ENCODE measurements at regions not wholly inside any gene's neighbourhood (a gene's known extent, or its start where the extent isn't known, plus 50 kb on each side); places are given as distances from the start of the nearest gene placed in this dataset.

- TF ChIP-seq CTCF (IDR thresholded peaks at IDR 0.05; ENCODE audit: low read depth, low read length): no peak
- no peak for DNase-seq (ENCODE audit: extremely low read depth, low read depth)
Observed at GRCh38 chr2:122856696-122857095, 1101.2 kb downstream of the TSN start.

GRCh38 chr2:122858075-122858702 is 1102.7 kb downstream of the TSN start:
- no peak for DNase-seq (ENCODE audit: extremely low read depth, low read depth)
- no peak for TF ChIP-seq CTCF (IDR thresholded peaks at IDR 0.05; ENCODE audit: low read depth, low read length)

DNA sequence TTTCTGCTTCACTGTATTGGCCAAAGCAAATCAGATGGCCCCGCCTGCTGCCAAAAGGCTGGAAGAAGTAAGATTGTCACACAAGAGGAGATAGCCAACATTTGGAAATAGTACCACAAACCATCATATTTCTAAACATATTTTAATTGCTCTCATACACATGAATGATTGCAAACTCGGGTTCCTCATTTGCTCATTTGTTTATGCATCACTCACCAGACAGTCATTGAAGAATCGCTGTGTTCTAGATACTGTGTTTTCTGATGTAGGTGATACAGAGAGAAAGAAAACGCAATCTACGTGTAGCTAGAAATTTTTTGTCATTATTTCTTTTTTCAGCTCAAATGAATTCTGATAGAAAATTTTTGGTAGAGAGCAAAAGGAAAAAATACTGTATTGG is 1103.4 kb downstream of the TSN start:
- DNase-seq (ENCODE audit: extremely low read depth, low read depth): no peak
- TF ChIP-seq CTCF (IDR thresholded peaks at IDR 0.05; ENCODE audit: low read depth, low read length): no peak

DNA sequence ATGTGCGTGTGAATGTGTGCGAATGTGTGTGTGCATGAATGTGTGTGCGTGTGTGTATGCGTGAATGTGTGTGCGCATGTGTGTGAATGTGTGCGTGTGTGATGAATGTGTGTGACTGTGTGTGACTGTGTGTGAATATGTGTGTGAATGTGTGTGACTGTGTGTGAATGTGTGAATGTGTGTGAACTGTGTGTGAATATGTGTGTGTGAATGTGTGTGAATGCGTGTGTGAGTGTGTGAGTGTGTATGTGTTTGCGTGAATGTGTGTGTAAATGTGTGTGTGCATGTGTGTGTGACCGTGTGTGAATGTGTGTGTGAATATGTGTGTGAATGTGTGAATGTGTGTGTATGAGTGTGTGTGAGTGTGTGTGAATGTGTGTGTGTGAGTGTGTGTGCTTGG is 1103.8 kb downstream of the TSN start:
- no peak for DNase-seq (ENCODE audit: extremely low read depth, low read depth)
- TF ChIP-seq CTCF (IDR thresholded peaks at IDR 0.05; ENCODE audit: low read depth, low read length): no peak

GRCh38 chr2:122863532-122863931 is 1108.1 kb downstream of the TSN start:
- no peak for DNase-seq (ENCODE audit: extremely low read depth, low read depth)

GRCh38 chr2:122864728-122865127 is 1109.3 kb downstream of the TSN start:
- no peak for DNase-seq (ENCODE audit: extremely low read depth, low read depth)
- no peak for TF ChIP-seq CTCF (IDR thresholded peaks at IDR 0.05; ENCODE audit: low read depth, low read length)

More at GRCh38 chr2:122863532-122863931, 1108.1 kb downstream of the TSN start:
- TF ChIP-seq CTCF (IDR thresholded peaks at IDR 0.05; ENCODE audit: low read depth, low read length): no peak

DNA sequence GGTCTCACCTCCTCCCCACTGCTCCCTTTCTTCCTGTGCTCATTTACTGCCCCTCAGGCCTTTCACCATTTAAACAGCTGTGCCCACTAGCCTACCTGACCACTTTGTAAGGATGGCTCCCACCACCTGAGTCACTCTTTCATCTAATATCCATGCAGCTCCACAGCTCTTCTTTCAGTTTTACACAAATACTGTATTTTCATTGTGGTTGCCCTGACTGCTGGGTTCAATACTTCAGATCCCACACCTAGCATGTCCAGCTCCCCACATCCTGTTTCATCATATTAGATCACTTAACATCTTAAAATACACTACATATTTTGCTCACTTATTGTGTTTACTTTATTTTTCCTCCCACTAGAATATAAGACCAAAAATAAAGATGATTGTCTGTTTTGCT is 1110.6 kb downstream of the TSN start:
- no peak for DNase-seq (ENCODE audit: extremely low read depth, low read depth)

More for the DNA sequence above, 1110.6 kb downstream of the TSN start:
- TF ChIP-seq CTCF (IDR thresholded peaks at IDR 0.05; ENCODE audit: low read depth, low read length): no peak
